CD4-positive, CD25-positive, alpha-beta regulatory T cell (primary cell): ENCODE measurements at regions not wholly inside any gene's neighbourhood (a gene's known extent, or its start where the extent isn't known, plus 50 kb on each side); places are given as distances from the start of the nearest gene placed in this dataset.
"Not testable (repeated sequence)": the region's sequence is repeated elsewhere in the genome, so short reads cannot be mapped to it uniquely, and the experiment has no call there.

Experiments
- ATAC-seq, 2 donors: fragments of 150-1000 bp; cut with Tn5 transposase; one replicate each; pipeline ENCODE4 v1.10.0; 2021; ENCODE audit warnings: low read depth in 2 of 2, moderate number of reproducible peaks in 2 of 2, moderate library complexity in 1 of 2
- DNase-seq, 3 donors: peaks; one replicate each; pipeline versions ENCODE4 v3.0.0 to v3.0.0-alpha.2; 2012 to 2022; ENCODE audit warnings: mixed read lengths in 1 of 3
- H3K27ac ChIP-seq: one replicate; pipeline ENCODE4 v1.7.0; 2013; ENCODE audit warnings: mild to moderate bottlenecking, low read length; ENCODE audit not compliant: insufficient read depth, poor library complexity, severe bottlenecking
- H3K27me3 ChIP-seq: one replicate; pipeline ENCODE4 v1.7.0; 2013; ENCODE audit warnings: low read length; ENCODE audit not compliant: control insufficient read depth, insufficient read depth
- H3K36me3 ChIP-seq: one replicate; pipeline ENCODE4 v1.7.0; 2013; ENCODE audit warnings: mild to moderate bottlenecking, low read length, moderate library complexity; ENCODE audit not compliant: control insufficient read depth, insufficient read depth
- H3K4me1 ChIP-seq: 2 replicates; pipeline ENCODE4 v1.7.0; 2013; ENCODE audit warnings: mild to moderate bottlenecking, low read length; ENCODE audit not compliant: insufficient read depth, control insufficient read depth, poor library complexity, severe bottlenecking
- H3K4me3 ChIP-seq: one replicate; pipeline ENCODE4 v1.7.0; 2013; ENCODE audit warnings: low read depth, mild to moderate bottlenecking, low read length, moderate library complexity
- H3K9me3 ChIP-seq, 2 experiments: 1 replicate in 1 of 2; 2 replicates in 1 of 2; pipeline ENCODE4 v1.7.0; 2013; ENCODE audit warnings: low read length in 2 of 2, mild to moderate bottlenecking in 1 of 2, moderate library complexity in 1 of 2; ENCODE audit not compliant: control insufficient read depth in 2 of 2
- H3K27ac Mint-ChIP-seq, 3 donors: one replicate each; pipeline ENCODE4 v1.8.0; 2020 to 2022; ENCODE audit warnings: mild to moderate bottlenecking in 3 of 3, mixed read lengths in 3 of 3, moderate library complexity in 2 of 3
- H3K27me3 Mint-ChIP-seq: one replicate; pipeline ENCODE4 v1.8.0; 2022; ENCODE audit warnings: mild to moderate bottlenecking, mixed read lengths
- H3K36me3 Mint-ChIP-seq: one replicate; pipeline ENCODE4 v1.8.0; 2020; ENCODE audit warnings: mixed read lengths
- H3K4me1 Mint-ChIP-seq, 4 donors: one replicate each; pipeline ENCODE4 v1.8.0; 2020 to 2022; ENCODE audit warnings: mixed read lengths in 4 of 4, mild to moderate bottlenecking in 1 of 4
- H3K4me3 Mint-ChIP-seq, 4 donors: one replicate each; pipeline ENCODE4 v1.8.0; 2020 to 2022; ENCODE audit warnings: mild to moderate bottlenecking in 4 of 4, mixed read lengths in 4 of 4, moderate library complexity in 3 of 4
- H3K9me3 Mint-ChIP-seq, 7 donors: one replicate each; pipeline ENCODE4 v1.8.0; 2020 to 2022; ENCODE audit warnings: mixed read lengths in 7 of 7, mild to moderate bottlenecking in 3 of 7, moderate library complexity in 2 of 7

GRCh38 chr7:152924826-152925411 lies 165.4 kb downstream of the ACTR3B start:
- Histone ChIP-seq H3K36me3 (no peaks in the 10 kb centered on the region), H3K27ac (no peak overlapping the region), H3K4me1 (no peaks in the 10 kb centered on the region), H3K27me3 (peaks cover 4% of the 10 kb centered on the region), H3K4me3 (no peak overlapping the region), H3K9me3 (no peaks in the 10 kb centered on the region)
- peaks cover 0 to 17% (median 3%) of the 10 kb centered on the region in 7 donors for H3K9me3 Mint-ChIP-seq
- DNase-seq (no peak), ATAC-seq (no peak)
- no peak overlapping the region for H3K4me3 Mint-ChIP-seq
- H3K36me3 Mint-ChIP-seq, result peaks cover 6% of the 10 kb centered on the region
- H3K27me3 Mint-ChIP-seq, result peaks cover 18% of the 10 kb centered on the region
- peaks cover 0 to 5% (median 2%) of the 10 kb centered on the region in 4 donors for H3K4me1 Mint-ChIP-seq
- H3K27ac Mint-ChIP-seq, result no peak overlapping the region

- H3K27ac ChIP-seq, result no peak overlapping the region
Measured at GRCh38 chr7:152925412-152926147, 166.0 kb downstream of the ACTR3B start.

GRCh38 chr7:152931633-152932032 lies 172.1 kb downstream of the ACTR3B start:
- Histone ChIP-seq H3K27ac (no peak overlapping the region), H3K4me3 (no peak overlapping the region), H3K4me1 (no peaks in the 10 kb centered on the region), H3K9me3 (no peaks in the 10 kb centered on the region), H3K27me3 (no peaks in the 10 kb centered on the region), H3K36me3 (no peaks in the 10 kb centered on the region)
- no peak for ATAC-seq
- Mint-ChIP-seq H3K27ac (no peak overlapping the region), H3K4me3 (no peak overlapping the region), H3K27me3 (peaks cover 10% of the 10 kb centered on the region), H3K9me3 (peaks cover 0 to 3% (median 1%) of the 10 kb centered on the region in 7 donors), H3K4me1 (peaks cover 0 to 5% (median 0%) of the 10 kb centered on the region in 4 donors), H3K36me3 (no peaks in the 10 kb centered on the region)
- no peak for DNase-seq

More at GRCh38 chr7:152925412-152926147, 166.0 kb downstream of the ACTR3B start:
- peaks cover 6% of the 10 kb centered on the region for H3K36me3 Mint-ChIP-seq
- H3K9me3 Mint-ChIP-seq, result peaks cover 0 to 11% (median 2%) of the 10 kb centered on the region in 7 donors
- no peak for DNase-seq
- H3K4me3 Mint-ChIP-seq, result no peak overlapping the region
- Histone ChIP-seq H3K4me1 (no peaks in the 10 kb centered on the region), H3K9me3 (no peaks in the 10 kb centered on the region), H3K27me3 (peaks cover 4% of the 10 kb centered on the region), H3K36me3 (no peaks in the 10 kb centered on the region), H3K4me3 (no peak overlapping the region)
- H3K27me3 Mint-ChIP-seq, result peaks cover 18% of the 10 kb centered on the region
- no peak overlapping the region for H3K27ac Mint-ChIP-seq
- no peak for ATAC-seq
- H3K4me1 Mint-ChIP-seq, result peaks cover 0 to 5% (median 2%) of the 10 kb centered on the region in 4 donors

GRCh38 chr7:152937282-152937681 lies 177.7 kb downstream of the ACTR3B start:
- no peaks in the 10 kb centered on the region for H3K9me3 Mint-ChIP-seq
- no peak for ATAC-seq
- no peaks in the 10 kb centered on the region for H3K4me1 Mint-ChIP-seq
- H3K4me3 Mint-ChIP-seq, result no peak overlapping the region
- no peaks in the 10 kb centered on the region for H3K27me3 ChIP-seq
- no peak for DNase-seq
- H3K27ac Mint-ChIP-seq, result no peak overlapping the region
- H3K9me3 ChIP-seq, result no peaks in the 10 kb centered on the region
- H3K36me3 ChIP-seq, result no peaks in the 10 kb centered on the region
- H3K4me3 ChIP-seq, result no peak overlapping the region
- no peaks in the 10 kb centered on the region for H3K4me1 ChIP-seq
- H3K36me3 Mint-ChIP-seq, result no peaks in the 10 kb centered on the region
- peaks cover 4% of the 10 kb centered on the region for H3K27me3 Mint-ChIP-seq
- no peak overlapping the region for H3K27ac ChIP-seq

- not testable (repeated sequence) for H3K27me3 ChIP-seq, ATAC-seq, H3K27me3 Mint-ChIP-seq, H3K36me3 Mint-ChIP-seq, H3K4me1 Mint-ChIP-seq, H3K4me3 Mint-ChIP-seq, H3K27ac Mint-ChIP-seq, H3K9me3 ChIP-seq, H3K27ac ChIP-seq, H3K9me3 Mint-ChIP-seq, DNase-seq, H3K4me3 ChIP-seq, H3K4me1 ChIP-seq, H3K36me3 ChIP-seq
Measured at GRCh38 chr7:152946616-152947015, 187.1 kb downstream of the ACTR3B start.

- Histone ChIP-seq H3K27ac (no peak overlapping the region), H3K9me3 (no peaks in the 10 kb centered on the region), H3K36me3 (no peaks in the 10 kb centered on the region), H3K4me3 (no peak overlapping the region), H3K27me3 (no peaks in the 10 kb centered on the region), H3K4me1 (no peaks in the 10 kb centered on the region)
- peaks cover 3% of the 10 kb centered on the region for H3K36me3 Mint-ChIP-seq
- ATAC-seq (no peak), DNase-seq (no peak)
- H3K4me3 Mint-ChIP-seq, result no peak overlapping the region
- H3K9me3 Mint-ChIP-seq, result peaks cover 0 to 10% (median 0%) of the 10 kb centered on the region in 7 donors
- no peaks in the 10 kb centered on the region for H3K27me3 Mint-ChIP-seq
- no peaks in the 10 kb centered on the region for H3K4me1 Mint-ChIP-seq
- no peak overlapping the region for H3K27ac Mint-ChIP-seq
Measured at GRCh38 chr7:152947686-152948085, 188.1 kb downstream of the ACTR3B start.

GRCh38 chr7:152949253-152949652 lies 189.7 kb downstream of the ACTR3B start:
- H3K27me3 ChIP-seq, result no peaks in the 10 kb centered on the region
- H3K9me3 ChIP-seq, result no peaks in the 10 kb centered on the region
- Mint-ChIP-seq H3K27me3 (no peaks in the 10 kb centered on the region), H3K36me3 (peaks cover 3% of the 10 kb centered on the region), H3K4me1 (no peaks in the 10 kb centered on the region), H3K4me3 (no peak overlapping the region), H3K9me3 (peaks cover 0 to 10% (median 0%) of the 10 kb centered on the region in 7 donors), H3K27ac (no peak overlapping the region)
- no peak overlapping the region for H3K4me3 ChIP-seq
- no peak overlapping the region for H3K27ac ChIP-seq
- no peak for ATAC-seq
- no peaks in the 10 kb centered on the region for H3K36me3 ChIP-seq
- H3K4me1 ChIP-seq, result no peaks in the 10 kb centered on the region
- DNase-seq, result no peak

- no peaks in the 10 kb centered on the region for H3K27me3 Mint-ChIP-seq
- H3K9me3 Mint-ChIP-seq, result peaks cover 0 to 10% (median 0%) of the 10 kb centered on the region in 7 donors
- DNase-seq (no peak), ATAC-seq (no peak)
- Histone ChIP-seq H3K36me3 (no peaks in the 10 kb centered on the region), H3K27me3 (no peaks in the 10 kb centered on the region), H3K27ac (no peak overlapping the region), H3K4me1 (no peaks in the 10 kb centered on the region), H3K9me3 (no peaks in the 10 kb centered on the region), H3K4me3 (no peak overlapping the region)
- peaks cover 3% of the 10 kb centered on the region for H3K36me3 Mint-ChIP-seq
- H3K4me1 Mint-ChIP-seq, result no peaks in the 10 kb centered on the region
- no peak overlapping the region for H3K4me3 Mint-ChIP-seq
- no peak overlapping the region for H3K27ac Mint-ChIP-seq
Measured at GRCh38 chr7:152949790-152950189, 190.2 kb downstream of the ACTR3B start.
